VCaP (cell line): ENCODE measurements at regions not wholly inside any gene's neighbourhood (a gene's known extent, or its start where the extent isn't known, plus 50 kb on each side); places are given as distances from the start of the nearest gene placed in this dataset.
"Not testable (repeated sequence)": the region's sequence is repeated elsewhere in the genome, so short reads cannot be mapped to it uniquely, and the experiment has no call there.

Source experiments
- H3K27ac ChIP-seq: fragments of 450-650 bp; 2 replicates; pipeline ENCODE4 v1.5.1; 2017
- TF ChIP-seq, protein P1 (sequence below): fragments of 450-650 bp; conservative IDR thresholded peaks from 2 replicates; pipeline ENCODE4 v1.5.1; 2017; ENCODE audit warnings: mild to moderate bottlenecking, moderate library complexity

DNA sequence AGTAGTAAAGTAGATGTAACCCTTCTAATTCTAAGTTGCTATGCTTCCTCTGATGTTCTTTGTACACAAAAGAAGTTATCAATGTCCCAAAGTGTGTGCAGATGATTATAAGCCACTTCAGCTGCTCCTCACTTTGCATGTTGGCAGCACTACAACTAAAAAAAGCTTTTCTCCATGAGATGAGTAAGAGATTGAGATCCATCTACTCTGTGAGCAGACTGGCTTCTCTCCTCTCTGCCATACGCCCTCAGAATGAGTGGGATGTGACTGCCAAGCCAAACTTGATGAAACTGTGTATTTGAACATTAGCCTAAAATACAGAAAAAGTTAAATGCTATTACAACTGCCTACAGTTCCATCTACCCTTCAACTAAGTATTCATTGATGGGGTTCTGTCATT, 102.9 kb upstream of the ETV1 start:
- TF ChIP-seq, protein P1, sequence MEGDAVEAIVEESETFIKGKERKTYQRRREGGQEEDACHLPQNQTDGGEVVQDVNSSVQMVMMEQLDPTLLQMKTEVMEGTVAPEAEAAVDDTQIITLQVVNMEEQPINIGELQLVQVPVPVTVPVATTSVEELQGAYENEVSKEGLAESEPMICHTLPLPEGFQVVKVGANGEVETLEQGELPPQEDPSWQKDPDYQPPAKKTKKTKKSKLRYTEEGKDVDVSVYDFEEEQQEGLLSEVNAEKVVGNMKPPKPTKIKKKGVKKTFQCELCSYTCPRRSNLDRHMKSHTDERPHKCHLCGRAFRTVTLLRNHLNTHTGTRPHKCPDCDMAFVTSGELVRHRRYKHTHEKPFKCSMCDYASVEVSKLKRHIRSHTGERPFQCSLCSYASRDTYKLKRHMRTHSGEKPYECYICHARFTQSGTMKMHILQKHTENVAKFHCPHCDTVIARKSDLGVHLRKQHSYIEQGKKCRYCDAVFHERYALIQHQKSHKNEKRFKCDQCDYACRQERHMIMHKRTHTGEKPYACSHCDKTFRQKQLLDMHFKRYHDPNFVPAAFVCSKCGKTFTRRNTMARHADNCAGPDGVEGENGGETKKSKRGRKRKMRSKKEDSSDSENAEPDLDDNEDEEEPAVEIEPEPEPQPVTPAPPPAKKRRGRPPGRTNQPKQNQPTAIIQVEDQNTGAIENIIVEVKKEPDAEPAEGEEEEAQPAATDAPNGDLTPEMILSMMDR, result no peak
- no peak overlapping the region for H3K27ac ChIP-seq

DNA sequence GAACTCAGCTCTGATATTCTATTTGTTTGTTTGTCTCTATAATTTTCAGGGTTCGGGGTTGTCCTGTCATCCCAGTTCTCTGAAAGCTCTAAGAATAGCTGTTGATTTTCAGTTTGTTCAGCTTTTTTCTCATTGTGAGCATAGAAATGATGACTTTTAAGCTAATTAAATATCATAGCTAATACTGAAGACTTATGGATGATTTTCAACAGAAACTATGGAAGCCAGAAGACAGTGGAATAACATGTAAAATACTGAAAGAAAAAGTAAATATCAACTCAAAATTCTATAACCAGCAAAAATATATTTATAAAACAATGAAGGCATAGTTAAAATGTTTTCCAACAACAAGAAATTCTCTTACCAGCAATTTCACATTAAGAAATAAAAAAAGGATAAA, 96.4 kb upstream of the ETV1 start:
- TF ChIP-seq, protein P1, result no peak
- H3K27ac ChIP-seq, result no peak overlapping the region

DNA sequence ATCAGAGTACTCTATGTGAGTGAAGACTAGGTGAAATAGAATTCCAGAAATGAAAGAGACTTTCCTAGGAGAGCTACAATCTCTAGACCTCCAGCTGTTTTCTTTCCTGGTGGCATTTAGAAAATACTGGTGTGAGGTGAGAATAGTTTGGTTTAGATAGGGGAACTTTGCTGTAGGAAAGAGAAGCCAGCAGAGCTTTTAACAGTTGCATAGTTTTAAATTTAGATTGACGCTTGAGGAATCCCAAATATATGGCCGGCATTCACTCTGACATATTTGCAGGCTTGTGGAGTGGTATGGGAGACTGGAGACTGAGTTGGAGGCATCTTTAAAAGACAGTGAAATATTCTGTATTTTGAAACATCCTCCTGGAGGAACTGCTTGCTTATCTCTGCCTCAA, 94.3 kb upstream of the ETV1 start:
- TF ChIP-seq, protein P1, result no peak
- no peak overlapping the region for H3K27ac ChIP-seq

DNA sequence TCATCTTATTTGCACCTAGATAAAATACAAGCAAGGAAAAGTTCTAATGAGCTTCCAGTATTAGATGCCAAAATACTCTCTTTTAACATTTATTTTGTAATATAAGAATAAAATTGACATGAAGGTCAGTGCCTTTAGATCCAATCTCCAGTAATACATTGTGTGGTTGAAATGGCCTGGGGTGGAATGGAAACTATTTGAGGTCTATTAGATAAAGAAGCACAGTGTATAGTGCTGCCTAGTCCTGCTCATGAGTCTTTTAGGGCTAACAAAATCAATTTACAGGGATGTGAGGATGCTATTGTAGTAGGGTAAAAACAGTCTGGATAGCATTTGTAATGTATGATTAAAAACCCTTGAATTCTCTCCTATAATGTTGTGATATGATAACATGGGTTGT, 84.5 kb upstream of the ETV1 start:
- TF ChIP-seq, protein P1, result no peak
- H3K27ac ChIP-seq, result no peak overlapping the region

DNA sequence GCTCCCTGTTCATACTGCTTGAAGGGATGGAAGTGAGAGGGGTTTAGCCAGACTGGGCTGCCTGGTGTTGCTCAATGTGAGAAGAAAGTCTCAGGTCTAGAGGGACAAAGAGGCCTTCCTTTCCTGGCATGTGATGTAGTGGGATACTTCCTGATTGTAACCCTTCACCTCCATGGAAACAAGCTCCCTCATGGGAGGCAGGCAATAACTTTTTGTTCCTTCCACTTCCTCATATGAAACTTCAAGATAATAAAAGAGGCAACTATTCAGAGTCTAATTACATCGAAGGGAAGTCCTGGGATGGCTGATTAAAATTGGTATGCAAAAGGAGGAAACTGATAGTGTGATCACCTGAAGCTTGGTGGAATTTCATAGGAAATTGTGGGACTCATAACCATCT, 84.1 kb upstream of the ETV1 start:
- TF ChIP-seq, protein P1, result no peak
- no peak overlapping the region for H3K27ac ChIP-seq

DNA sequence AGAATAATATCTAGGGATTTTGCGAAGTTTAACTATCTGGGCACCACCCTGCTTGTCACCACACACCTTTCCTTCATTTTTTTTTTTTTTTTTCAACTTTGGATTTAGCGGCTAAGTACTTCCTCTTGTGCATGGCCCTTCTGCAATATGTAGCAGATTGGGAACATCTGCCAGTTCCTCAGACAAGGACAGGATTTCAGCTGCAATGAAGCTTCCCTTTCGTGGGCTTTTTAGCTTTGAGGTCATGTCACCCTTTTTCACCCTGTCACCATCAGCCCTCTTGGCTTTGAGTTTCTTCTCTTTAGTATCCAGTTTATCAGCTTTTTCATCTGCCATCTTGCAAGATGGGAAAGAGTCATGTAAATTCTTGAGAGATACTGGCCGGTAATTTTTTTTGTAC, 81.6 kb upstream of the ETV1 start:
- TF ChIP-seq, protein P1, result no peak
- H3K27ac ChIP-seq, result no peak overlapping the region

DNA sequence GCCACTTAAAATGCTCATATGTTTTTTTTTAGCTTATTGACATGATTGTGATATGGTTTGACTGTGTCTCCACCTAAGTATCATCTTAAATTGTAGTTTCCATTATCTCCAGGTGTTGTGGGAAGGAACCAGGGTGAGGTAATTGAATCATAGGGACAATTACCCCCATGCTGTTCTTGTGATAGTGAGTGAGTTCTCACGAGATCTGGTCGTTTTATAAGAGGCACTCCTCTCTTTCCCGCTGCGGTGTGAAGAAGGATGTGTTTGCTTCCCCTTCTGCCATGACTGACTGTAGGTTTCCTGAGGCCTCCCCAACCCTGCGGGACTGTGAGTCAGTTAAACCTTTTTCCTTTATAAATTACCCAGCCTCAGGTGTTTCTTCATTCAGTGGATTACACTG, 80.5 kb upstream of the ETV1 start:
- no peak overlapping the region for H3K27ac ChIP-seq
- TF ChIP-seq, protein P1, result no peak

DNA sequence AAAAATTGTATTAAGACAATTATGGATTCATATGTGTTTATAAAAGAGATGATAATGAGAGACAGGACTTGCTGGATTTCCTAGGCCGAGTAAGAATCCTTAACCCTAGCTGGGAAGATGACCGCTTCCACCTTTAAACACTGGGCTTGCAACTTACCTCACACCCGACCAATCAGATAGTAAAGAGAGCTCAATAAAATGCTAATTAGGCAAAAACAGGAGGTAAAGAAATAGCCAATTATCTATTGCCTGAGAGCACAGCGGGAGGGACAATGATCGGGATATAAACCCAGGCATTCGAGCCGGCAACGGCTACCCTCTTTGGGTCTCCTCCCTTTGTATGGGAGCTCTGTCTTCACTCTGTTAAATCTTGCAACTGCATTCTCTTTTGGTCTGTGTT, 77.3 kb upstream of the ETV1 start:
- H3K27ac ChIP-seq, result not testable (repeated sequence)
